Suprapubic skin (tissue), 4 donors: ENCODE measurements at regions not wholly inside any gene's neighbourhood (a gene's known extent, or its start where the extent isn't known, plus 50 kb on each side); places are given as distances from the start of the nearest gene placed in this dataset.

Source experiments
- DNase-seq, 2 donors: peaks; one replicate each; pipeline ENCODE4 v3.0.0-alpha.2; 2019; ENCODE audit warnings: low spot score in 2 of 2
- H3K27ac ChIP-seq: fragments of 200-600 bp; sonication (generic); one replicate; pipeline ENCODE4 v1.5.1; 2019
- H3K27me3 ChIP-seq: fragments of 200-600 bp; sonication (generic); one replicate; pipeline ENCODE4 v1.5.1; 2019
- H3K36me3 ChIP-seq: fragments of 200-600 bp; sonication (generic); one replicate; pipeline ENCODE4 v1.5.1; 2019
- H3K4me1 ChIP-seq: fragments of 200-600 bp; sonication (generic); one replicate; pipeline ENCODE4 v1.5.1; 2019
- H3K4me3 ChIP-seq: fragments of 200-600 bp; sonication (generic); one replicate; pipeline ENCODE4 v1.5.1; 2019; ENCODE audit warnings: mild to moderate bottlenecking
- H3K9me3 ChIP-seq: fragments of 200-600 bp; sonication (generic); one replicate; pipeline ENCODE4 v1.5.1; 2019
- EP300 ChIP-seq: sonication (generic); formaldehyde crosslinking; IDR thresholded peaks from one replicate; pipeline ENCODE4 v1.6.1; 2017; ENCODE audit warnings: antibody characterized with exemption
- POLR2A ChIP-seq, 2 donors: fragments of 450-650 bp; IDR thresholded peaks; one replicate each; pipeline ENCODE4 v1.6.1; 2017; ENCODE audit warnings: antibody characterized with exemption in 2 of 2, mild to moderate bottlenecking in 2 of 2, moderate library complexity in 2 of 2
- POLR2AphosphoS5 ChIP-seq, 3 donors: sonication (generic); formaldehyde crosslinking; IDR thresholded peaks; one replicate each; pipeline ENCODE4 v1.6.1; 2017; ENCODE audit warnings: antibody characterized with exemption in 3 of 3
- WGBS: methylation state at CpG from one replicate; pipeline ENCODE4 v1.1.5; 2018; 5-methylcytosine and 5-hydroxymethylcytosine counted together
- TF ChIP-seq, protein P1 (sequence below), 2 donors: fragments of 200-600 bp in 1 of 2; fragments of 450-650 bp in 1 of 2; sonication (generic) in 1 of 2; IDR thresholded peaks; one replicate each; pipeline ENCODE4 v1.5.1; 2016 to 2019; ENCODE audit warnings: antibody characterized with exemption in 2 of 2, mild to moderate bottlenecking in 1 of 2, moderate library complexity in 1 of 2

DNA sequence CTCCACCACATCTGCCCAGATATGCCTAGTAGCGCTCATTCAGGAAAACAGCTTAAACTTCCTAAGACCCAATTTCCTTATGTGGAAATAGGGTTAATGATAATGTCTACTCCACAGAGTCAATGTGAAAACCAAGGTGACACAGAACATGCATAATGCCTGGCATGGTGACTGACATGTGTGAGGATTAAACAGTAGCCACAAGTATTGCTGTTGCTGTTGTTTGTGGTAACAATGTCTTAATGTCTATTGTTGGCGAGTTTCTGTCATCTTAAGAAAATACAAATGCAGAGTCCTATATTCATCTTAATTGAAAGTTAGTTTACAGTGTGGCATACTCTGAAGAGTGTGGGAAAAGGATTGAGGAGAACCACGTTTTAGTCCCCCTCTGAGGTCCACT lies 75.6 kb upstream of the NGF start:
- WGBS = 96% methylated on average over 3 of the region's 3 CpGs
- no peak overlapping the region for H3K27ac ChIP-seq
- no peak for TF ChIP-seq EP300
- TF ChIP-seq POLR2AphosphoS5 (IDR thresholded peaks at IDR 0.05) = no peak
- TF ChIP-seq, protein P1, sequence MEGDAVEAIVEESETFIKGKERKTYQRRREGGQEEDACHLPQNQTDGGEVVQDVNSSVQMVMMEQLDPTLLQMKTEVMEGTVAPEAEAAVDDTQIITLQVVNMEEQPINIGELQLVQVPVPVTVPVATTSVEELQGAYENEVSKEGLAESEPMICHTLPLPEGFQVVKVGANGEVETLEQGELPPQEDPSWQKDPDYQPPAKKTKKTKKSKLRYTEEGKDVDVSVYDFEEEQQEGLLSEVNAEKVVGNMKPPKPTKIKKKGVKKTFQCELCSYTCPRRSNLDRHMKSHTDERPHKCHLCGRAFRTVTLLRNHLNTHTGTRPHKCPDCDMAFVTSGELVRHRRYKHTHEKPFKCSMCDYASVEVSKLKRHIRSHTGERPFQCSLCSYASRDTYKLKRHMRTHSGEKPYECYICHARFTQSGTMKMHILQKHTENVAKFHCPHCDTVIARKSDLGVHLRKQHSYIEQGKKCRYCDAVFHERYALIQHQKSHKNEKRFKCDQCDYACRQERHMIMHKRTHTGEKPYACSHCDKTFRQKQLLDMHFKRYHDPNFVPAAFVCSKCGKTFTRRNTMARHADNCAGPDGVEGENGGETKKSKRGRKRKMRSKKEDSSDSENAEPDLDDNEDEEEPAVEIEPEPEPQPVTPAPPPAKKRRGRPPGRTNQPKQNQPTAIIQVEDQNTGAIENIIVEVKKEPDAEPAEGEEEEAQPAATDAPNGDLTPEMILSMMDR (IDR thresholded peaks at IDR 0.05) = no peak
- TF ChIP-seq POLR2A (IDR thresholded peaks at IDR 0.05) = no peak

DNA sequence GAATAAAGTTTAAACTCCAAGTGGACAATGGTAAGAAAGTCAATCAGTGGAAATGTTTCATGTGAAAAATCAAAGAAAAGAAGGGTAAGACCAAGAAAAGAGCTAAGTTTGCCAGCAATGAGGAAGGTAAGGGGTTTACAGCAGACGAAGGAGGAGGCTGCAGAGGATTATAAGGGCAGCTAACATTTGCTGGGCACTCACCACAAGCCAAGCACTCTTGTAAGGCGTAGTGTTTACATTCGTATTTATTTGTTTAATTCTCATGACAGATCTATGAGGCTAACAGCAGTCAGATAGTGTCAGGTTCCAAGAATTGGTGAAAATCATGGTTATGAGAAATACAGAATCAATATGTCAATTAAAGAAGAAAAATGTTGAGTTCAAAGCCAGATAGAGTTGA lies 75.2 kb upstream of the NGF start:
- no peak overlapping the region for H3K27ac ChIP-seq
- no peak overlapping the region for H3K4me3 ChIP-seq
- TF ChIP-seq POLR2A (IDR thresholded peaks at IDR 0.05) (no peak), POLR2AphosphoS5 (IDR thresholded peaks at IDR 0.05) (no peak), EP300 (no peak)
- TF ChIP-seq, protein P1 (IDR thresholded peaks at IDR 0.05) = no peak
- WGBS = 87% methylated on average over 3 of the region's 3 CpGs
- no peaks in the 10 kb centered on the region for H3K27me3 ChIP-seq
- H3K4me1 ChIP-seq = peaks cover 14% of the 10 kb centered on the region
- H3K9me3 ChIP-seq = no peaks in the 10 kb centered on the region
- DNase-seq = no peak
- no peaks in the 10 kb centered on the region for H3K36me3 ChIP-seq

More for the DNA sequence above, 75.6 kb upstream of the NGF start:
- Histone ChIP-seq H3K4me3 (no peak overlapping the region), H3K9me3 (no peaks in the 10 kb centered on the region), H3K27me3 (no peaks in the 10 kb centered on the region), H3K36me3 (no peaks in the 10 kb centered on the region), H3K4me1 (peaks cover 12% of the 10 kb centered on the region)
- DNase-seq = no peak

DNA sequence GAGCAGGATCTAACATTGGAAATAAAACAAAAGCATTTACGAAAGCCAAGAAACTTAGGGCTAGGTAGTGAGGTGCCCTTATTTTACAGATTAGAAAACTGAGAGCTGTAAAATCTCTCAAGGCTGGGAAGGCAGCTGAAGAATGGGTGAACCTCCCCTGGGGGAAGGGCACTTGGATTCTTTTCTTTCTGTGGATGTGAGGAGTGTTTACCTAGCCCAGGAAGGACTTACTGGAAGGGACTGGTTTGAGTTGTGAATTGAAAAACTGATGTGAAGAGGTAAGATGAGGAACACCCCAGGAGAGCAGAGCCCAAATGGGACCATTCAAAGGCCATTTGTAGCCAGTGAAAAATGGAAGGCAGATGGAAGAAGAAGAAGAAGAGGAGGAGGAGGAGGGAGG lies 74.7 kb upstream of the NGF start:
- H3K4me3 ChIP-seq = no peak overlapping the region
- no peaks in the 10 kb centered on the region for H3K9me3 ChIP-seq
- TF ChIP-seq, protein P1 (IDR thresholded peaks at IDR 0.05) = no peak
- no peak for TF ChIP-seq EP300
- no peak for TF ChIP-seq POLR2AphosphoS5 (IDR thresholded peaks at IDR 0.05)
- no peak for TF ChIP-seq POLR2A (IDR thresholded peaks at IDR 0.05)
- no peaks in the 10 kb centered on the region for H3K27me3 ChIP-seq
- no peak overlapping the region for H3K27ac ChIP-seq
- WGBS = 95% methylated on average over 1 of the region's 1 CpG
- DNase-seq = no peak
- H3K36me3 ChIP-seq = no peaks in the 10 kb centered on the region
- peaks cover 14% of the 10 kb centered on the region for H3K4me1 ChIP-seq

DNA sequence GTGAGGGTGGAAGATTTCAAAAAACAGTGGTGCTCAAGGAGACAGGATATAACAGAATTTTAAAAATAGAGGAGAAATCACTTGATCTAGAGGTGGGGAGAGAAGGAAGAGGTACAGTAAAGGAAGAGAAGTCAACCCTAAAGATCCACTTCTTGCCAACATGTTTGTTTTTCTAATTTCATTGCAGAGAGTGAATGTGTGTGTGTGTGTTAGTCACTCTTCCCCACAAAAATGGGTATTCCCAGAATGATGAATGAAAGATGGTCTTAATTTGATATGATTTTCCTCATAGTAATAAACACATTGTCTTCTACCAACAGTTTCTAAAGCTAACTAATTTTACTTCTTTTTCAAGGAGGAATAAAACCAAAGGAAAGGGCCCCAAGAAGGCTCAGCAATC lies 74.2 kb upstream of the NGF start:
- H3K9me3 ChIP-seq = no peaks in the 10 kb centered on the region
- no peaks in the 10 kb centered on the region for H3K27me3 ChIP-seq
- no peak overlapping the region for H3K4me3 ChIP-seq
- TF ChIP-seq EP300 = no peak
- TF ChIP-seq POLR2A (IDR thresholded peaks at IDR 0.05) = no peak
- TF ChIP-seq, protein P1 (IDR thresholded peaks at IDR 0.05) = no peak
- TF ChIP-seq POLR2AphosphoS5 (IDR thresholded peaks at IDR 0.05) = no peak
- no peaks in the 10 kb centered on the region for H3K36me3 ChIP-seq
- peaks cover 14% of the 10 kb centered on the region for H3K4me1 ChIP-seq
- H3K27ac ChIP-seq = no peak overlapping the region
- DNase-seq = no peak

DNA sequence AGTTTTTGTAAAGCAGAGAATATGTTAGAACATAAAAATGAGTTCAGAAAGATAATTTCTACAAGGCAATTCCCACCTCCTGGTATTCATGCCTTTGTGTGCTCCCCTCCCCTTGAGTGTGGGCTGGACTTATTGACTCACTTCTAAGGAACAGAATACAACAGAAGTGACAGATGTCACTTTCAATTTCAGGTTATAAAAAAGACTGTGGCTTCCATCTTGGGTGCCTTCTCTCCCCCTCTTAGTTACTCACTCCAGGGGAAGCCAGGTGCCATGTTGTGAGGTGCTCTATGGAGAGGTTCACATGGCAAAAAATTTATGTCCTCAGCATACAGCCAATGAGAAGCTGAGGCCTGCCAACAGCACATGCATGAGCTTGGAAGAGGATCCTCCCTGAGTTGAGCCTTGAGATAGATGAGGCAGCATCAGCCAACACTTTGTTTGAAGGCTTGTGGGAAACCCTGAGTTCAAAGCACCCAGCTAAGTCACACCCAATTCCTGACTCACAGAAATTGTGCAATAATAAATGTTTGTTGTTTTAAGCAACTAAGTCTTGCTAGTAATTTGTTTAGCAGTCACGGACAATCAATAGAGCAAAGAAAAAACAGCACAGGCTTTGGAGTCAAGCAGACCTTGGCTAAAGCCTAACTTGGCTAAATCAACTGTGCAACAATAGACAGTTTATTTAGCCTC lies 73.5 kb upstream of the NGF start:
- DNase-seq = no peak
- H3K27ac ChIP-seq = peak overlapping the region; percentile 28

More for the DNA sequence above, 73.5 kb upstream of the NGF start:
- Histone ChIP-seq H3K36me3 (no peaks in the 10 kb centered on the region), H3K27me3 (no peaks in the 10 kb centered on the region), H3K4me1 (peaks cover 14% of the 10 kb centered on the region), H3K4me3 (no peak overlapping the region), H3K9me3 (peaks cover 3% of the 10 kb centered on the region)
- TF ChIP-seq, protein P1 (IDR thresholded peaks at IDR 0.05) = no peak
- TF ChIP-seq POLR2AphosphoS5 (IDR thresholded peaks at IDR 0.05) = peak in 1 of 3 donors; percentile 77
- TF ChIP-seq EP300 = no peak
- 15% methylated on average over 1 of the region's 1 CpG for WGBS
